ENCODE measurements at regions not wholly inside any gene's neighbourhood (a gene's known extent, or its start where the extent isn't known, plus 50 kb on each side); places are given as distances from the start of the nearest gene placed in this dataset.

GRCh38 chr11:82082976-82083375, 650.7 kb downstream of the FAM181B start:
- WGBS, 2 experiments (ENCODE audit: insufficient coverage in 2 of 2): 88% methylated on average over 1 of the region's 2 CpGs; no CpG with 5 or more reads in 1 of the 2 experiments
- no peak overlapping the region for H3K27ac ChIP-seq (ENCODE audit: low read depth, low read length, severe bottlenecking)
- no peaks in the 10 kb centered on the region for H3K4me1 ChIP-seq (ENCODE audit: control insufficient read depth, insufficient read depth, low read length, poor library complexity, severe bottlenecking)
- no peak overlapping the region for H3K4me3 ChIP-seq (ENCODE audit: extremely low read depth, insufficient read depth, low read length, poor library complexity, severe bottlenecking)
- H3K36me3 ChIP-seq (ENCODE audit: control insufficient read depth, insufficient read depth, low read length): no peaks in the 10 kb centered on the region
- H3K9me3 ChIP-seq (ENCODE audit: control insufficient read depth, low read length): no peaks in the 10 kb centered on the region

- Histone ChIP-seq H3K36me3 (ENCODE audit: control insufficient read depth, insufficient read depth, low read length) (no peaks in the 10 kb centered on the region), H3K4me1 (ENCODE audit: control insufficient read depth, insufficient read depth, low read length, poor library complexity, severe bottlenecking) (no peaks in the 10 kb centered on the region), H3K27ac (ENCODE audit: low read depth, low read length, severe bottlenecking) (no peak overlapping the region), H3K9me3 (ENCODE audit: control insufficient read depth, low read length) (no peaks in the 10 kb centered on the region), H3K4me3 (ENCODE audit: extremely low read depth, insufficient read depth, low read length, poor library complexity, severe bottlenecking) (no peak overlapping the region)
- 86 to 100% methylated on average over 1 of the region's 2 CpGs for WGBS, 2 experiments (ENCODE audit: insufficient coverage in 2 of 2)
These were observed 653.5 kb downstream of the FAM181B start for GRCh38 chr11:82080160-82080559.

GRCh38 chr11:82076126-82076525, 657.5 kb downstream of the FAM181B start:
- Histone ChIP-seq H3K9me3 (ENCODE audit: control insufficient read depth, low read length) (no peaks in the 10 kb centered on the region), H3K4me3 (ENCODE audit: extremely low read depth, insufficient read depth, low read length, poor library complexity, severe bottlenecking) (no peak overlapping the region), H3K27ac (ENCODE audit: low read depth, low read length, severe bottlenecking) (no peak overlapping the region), H3K36me3 (ENCODE audit: control insufficient read depth, insufficient read depth, low read length) (no peaks in the 10 kb centered on the region), H3K4me1 (ENCODE audit: control insufficient read depth, insufficient read depth, low read length, poor library complexity, severe bottlenecking) (no peaks in the 10 kb centered on the region)
- 83% methylated on average over 1 of the region's 3 CpGs; no CpG with 5 or more reads in 1 of the 2 experiments for WGBS, 2 experiments (ENCODE audit: insufficient coverage in 2 of 2)

GRCh38 chr11:82059505-82059904, 674.2 kb downstream of the FAM181B start:
- WGBS, 2 experiments (ENCODE audit: insufficient coverage in 2 of 2): no CpG with 5 or more reads among the region's 3 CpGs

GRCh38 chr11:82056450-82056849, 677.2 kb downstream of the FAM181B start:
- H3K4me3 ChIP-seq (ENCODE audit: extremely low read depth, insufficient read depth, low read length, poor library complexity, severe bottlenecking): no peak overlapping the region
- 100% methylated on average over 1 of the region's 1 CpG; no CpG with 5 or more reads in 1 of the 2 experiments for WGBS, 2 experiments (ENCODE audit: insufficient coverage in 2 of 2)
- H3K9me3 ChIP-seq (ENCODE audit: control insufficient read depth, low read length): no peaks in the 10 kb centered on the region
- H3K36me3 ChIP-seq (ENCODE audit: control insufficient read depth, insufficient read depth, low read length): no peaks in the 10 kb centered on the region
- no peaks in the 10 kb centered on the region for H3K4me1 ChIP-seq (ENCODE audit: control insufficient read depth, insufficient read depth, low read length, poor library complexity, severe bottlenecking)
- no peak overlapping the region for H3K27ac ChIP-seq (ENCODE audit: low read depth, low read length, severe bottlenecking)

More at GRCh38 chr11:82059505-82059904, 674.2 kb downstream of the FAM181B start:
- Histone ChIP-seq H3K9me3 (ENCODE audit: control insufficient read depth, low read length) (no peaks in the 10 kb centered on the region), H3K4me3 (ENCODE audit: extremely low read depth, insufficient read depth, low read length, poor library complexity, severe bottlenecking) (no peak overlapping the region), H3K27ac (ENCODE audit: low read depth, low read length, severe bottlenecking) (no peak overlapping the region), H3K4me1 (ENCODE audit: control insufficient read depth, insufficient read depth, low read length, poor library complexity, severe bottlenecking) (no peaks in the 10 kb centered on the region), H3K36me3 (ENCODE audit: control insufficient read depth, insufficient read depth, low read length) (no peaks in the 10 kb centered on the region)

- H3K27ac ChIP-seq (ENCODE audit: low read depth, low read length, severe bottlenecking): no peak overlapping the region
- no peaks in the 10 kb centered on the region for H3K4me1 ChIP-seq (ENCODE audit: control insufficient read depth, insufficient read depth, low read length, poor library complexity, severe bottlenecking)
- no peak overlapping the region for H3K4me3 ChIP-seq (ENCODE audit: extremely low read depth, insufficient read depth, low read length, poor library complexity, severe bottlenecking)
- no peaks in the 10 kb centered on the region for H3K9me3 ChIP-seq (ENCODE audit: control insufficient read depth, low read length)
- 86% methylated on average over 2 to 3 of the region's 3 CpGs for WGBS, 2 experiments (ENCODE audit: insufficient coverage in 2 of 2)
- no peaks in the 10 kb centered on the region for H3K36me3 ChIP-seq (ENCODE audit: control insufficient read depth, insufficient read depth, low read length)
These were observed 684.5 kb downstream of the FAM181B start for GRCh38 chr11:82049199-82049598.

GRCh38 chr11:82047200-82047599, 686.5 kb downstream of the FAM181B start:
- 60 to 88% methylated on average over 1 of the region's 1 CpG for WGBS, 2 experiments (ENCODE audit: insufficient coverage in 2 of 2)
- H3K9me3 ChIP-seq (ENCODE audit: control insufficient read depth, low read length): no peaks in the 10 kb centered on the region
- no peak overlapping the region for H3K27ac ChIP-seq (ENCODE audit: low read depth, low read length, severe bottlenecking)
- no peaks in the 10 kb centered on the region for H3K4me1 ChIP-seq (ENCODE audit: control insufficient read depth, insufficient read depth, low read length, poor library complexity, severe bottlenecking)
- no peaks in the 10 kb centered on the region for H3K36me3 ChIP-seq (ENCODE audit: control insufficient read depth, insufficient read depth, low read length)
- no peak overlapping the region for H3K4me3 ChIP-seq (ENCODE audit: extremely low read depth, insufficient read depth, low read length, poor library complexity, severe bottlenecking)

GRCh38 chr11:82046778-82047177, 686.9 kb downstream of the FAM181B start:
- Histone ChIP-seq H3K27ac (ENCODE audit: low read depth, low read length, severe bottlenecking) (no peak overlapping the region), H3K4me3 (ENCODE audit: extremely low read depth, insufficient read depth, low read length, poor library complexity, severe bottlenecking) (no peak overlapping the region), H3K9me3 (ENCODE audit: control insufficient read depth, low read length) (no peaks in the 10 kb centered on the region), H3K36me3 (ENCODE audit: control insufficient read depth, insufficient read depth, low read length) (no peaks in the 10 kb centered on the region), H3K4me1 (ENCODE audit: control insufficient read depth, insufficient read depth, low read length, poor library complexity, severe bottlenecking) (no peaks in the 10 kb centered on the region)
- 100% methylated on average over 1 of the region's 1 CpG for WGBS, 2 experiments (ENCODE audit: insufficient coverage in 2 of 2)

GRCh38 chr11:82045748-82046457, 687.8 kb downstream of the FAM181B start:
- 86% methylated on average over 2 of the region's 2 CpGs; no CpG with 5 or more reads in 1 of the 2 experiments for WGBS, 2 experiments (ENCODE audit: insufficient coverage in 2 of 2)
- Histone ChIP-seq H3K4me3 (ENCODE audit: extremely low read depth, insufficient read depth, low read length, poor library complexity, severe bottlenecking) (no peak overlapping the region), H3K36me3 (ENCODE audit: control insufficient read depth, insufficient read depth, low read length) (no peaks in the 10 kb centered on the region), H3K9me3 (ENCODE audit: control insufficient read depth, low read length) (no peaks in the 10 kb centered on the region), H3K4me1 (ENCODE audit: control insufficient read depth, insufficient read depth, low read length, poor library complexity, severe bottlenecking) (no peaks in the 10 kb centered on the region), H3K27ac (ENCODE audit: low read depth, low read length, severe bottlenecking) (no peak overlapping the region)

- H3K36me3 ChIP-seq (ENCODE audit: control insufficient read depth, insufficient read depth, low read length): no peaks in the 10 kb centered on the region
- H3K4me3 ChIP-seq (ENCODE audit: extremely low read depth, insufficient read depth, low read length, poor library complexity, severe bottlenecking): no peak overlapping the region
- H3K9me3 ChIP-seq (ENCODE audit: control insufficient read depth, low read length): no peaks in the 10 kb centered on the region
- no peak overlapping the region for H3K27ac ChIP-seq (ENCODE audit: low read depth, low read length, severe bottlenecking)
- H3K4me1 ChIP-seq (ENCODE audit: control insufficient read depth, insufficient read depth, low read length, poor library complexity, severe bottlenecking): no peaks in the 10 kb centered on the region
- WGBS, 2 experiments (ENCODE audit: insufficient coverage in 2 of 2): no CpG with 5 or more reads among the region's 2 CpGs
These were observed 690.3 kb downstream of the FAM181B start for GRCh38 chr11:82043316-82043715.

- no peaks in the 10 kb centered on the region for H3K9me3 ChIP-seq (ENCODE audit: control insufficient read depth, low read length)
- no CpG with 5 or more reads among the region's 6 CpGs for whole genome bisulfite sequencing, 2 experiments (ENCODE audit: insufficient coverage in 2 of 2)
- H3K36me3 ChIP-seq (ENCODE audit: control insufficient read depth, insufficient read depth, low read length): no peaks in the 10 kb centered on the region
- H3K27ac ChIP-seq (ENCODE audit: low read depth, low read length, severe bottlenecking): no peak overlapping the region
- no peaks in the 10 kb centered on the region for H3K4me1 ChIP-seq (ENCODE audit: control insufficient read depth, insufficient read depth, low read length, poor library complexity, severe bottlenecking)
- no peak overlapping the region for H3K4me3 ChIP-seq (ENCODE audit: extremely low read depth, insufficient read depth, low read length, poor library complexity, severe bottlenecking)
These were observed 691.9 kb downstream of the FAM181B start for GRCh38 chr11:82041764-82042163.

All from mesodermal cell (in vitro differentiated cells).